ENCODE measurements at regions not wholly inside any gene's neighbourhood (a gene's known extent, or its start where the extent isn't known, plus 50 kb on each side); places are given as distances from the start of the nearest gene placed in this dataset.

- DNase-seq = no peak
Measured at GRCh38 chr3:170780471-170780870, 89.5 kb downstream of the RPL22L1 start.

GRCh38 chr3:170778240-170779217 is 91.5 kb downstream of the RPL22L1 start:
- DNase-seq = no peak

- DNase-seq = no peak
Measured at GRCh38 chr3:170777564-170777926, 92.5 kb downstream of the RPL22L1 start.

- DNase-seq = no peak
Measured at GRCh38 chr3:170776887-170777563, 93.0 kb downstream of the RPL22L1 start.

- no peak for DNase-seq
Measured at GRCh38 chr3:170773682-170774425, 96.1 kb downstream of the RPL22L1 start.

GRCh38 chr3:170772175-170772574 is 97.8 kb downstream of the RPL22L1 start:
- DNase-seq = no peak

GRCh38 chr3:170768334-170768801 is 101.6 kb downstream of the RPL22L1 start:
- DNase-seq = no peak

- no peak for DNase-seq
Measured at GRCh38 chr3:170767576-170767941, 102.4 kb downstream of the RPL22L1 start.

- no peak for DNase-seq
Measured at GRCh38 chr3:170766823-170767575, 103.0 kb downstream of the RPL22L1 start.

GRCh38 chr3:170766253-170766652 is 103.7 kb downstream of the RPL22L1 start:
- no peak for DNase-seq

- DNase-seq = no peak
Measured at GRCh38 chr3:170765419-170766078, 104.4 kb downstream of the RPL22L1 start.

- no peak for DNase-seq
Measured at GRCh38 chr3:170764017-170764416, 106.0 kb downstream of the RPL22L1 start.

GRCh38 chr3:170762064-170762463 is 107.9 kb downstream of the RPL22L1 start:
- DNase-seq = no peak

- no peak for DNase-seq
Measured at GRCh38 chr3:170761103-170761502, 108.9 kb downstream of the RPL22L1 start.

- no peak for DNase-seq
Measured at GRCh38 chr3:170760174-170760526, 109.8 kb downstream of the RPL22L1 start.

- no peak for DNase-seq
Measured at GRCh38 chr3:170759511-170760173, 110.4 kb downstream of the RPL22L1 start.

- DNase-seq = no peak
Measured at GRCh38 chr3:170757038-170757437, 113.0 kb downstream of the RPL22L1 start.

GRCh38 chr3:170754311-170754693 is 115.7 kb downstream of the RPL22L1 start:
- no peak for DNase-seq

GRCh38 chr3:170753421-170754310 is 116.3 kb downstream of the RPL22L1 start:
- DNase-seq = no peak

- no peak for DNase-seq
Measured at GRCh38 chr3:170752571-170753155, 117.3 kb downstream of the RPL22L1 start.

Data from NCI-H2171 (cell line).